H1 (cell line): ENCODE measurements at regions not wholly inside any gene's neighbourhood (a gene's known extent, or its start where the extent isn't known, plus 50 kb on each side); places are given as distances from the start of the nearest gene placed in this dataset.

Experiments
- CREB1 ChIP-seq: IDR thresholded peaks from 2 replicates; pipeline ENCODE4 v1.6.1; 2012; ENCODE audit warnings: inconsistent platforms
- JUN ChIP-seq: IDR thresholded peaks from 2 replicates; pipeline ENCODE4 v1.6.1; 2011; ENCODE audit warnings: low read depth, mild to moderate bottlenecking, improper control_type of control experiment, low read length
- POLR2A ChIP-seq, 2 experiments: IDR thresholded peaks; 1 replicate in 1 of 2; 2 replicates in 1 of 2; pipeline ENCODE4 v1.6.1; 2011; ENCODE audit warnings: low read depth in 2 of 2, low read length in 2 of 2, mild to moderate bottlenecking in 2 of 2; ENCODE audit errors: control extremely low read depth in 1 of 2
- SUZ12 ChIP-seq: fragments of 200-600 bp; sonication (generic); IDR thresholded peaks from 2 replicates; pipeline ENCODE4 v1.6.1; 2012; ENCODE audit warnings: mild to moderate bottlenecking, inconsistent platforms, low read length, moderate library complexity, mixed read lengths
- TF ChIP-seq, protein P1 (sequence below): IDR thresholded peaks from 2 replicates; pipeline ENCODE4 v1.6.1; 2012; ENCODE audit warnings: low read length, inconsistent platforms

DNA sequence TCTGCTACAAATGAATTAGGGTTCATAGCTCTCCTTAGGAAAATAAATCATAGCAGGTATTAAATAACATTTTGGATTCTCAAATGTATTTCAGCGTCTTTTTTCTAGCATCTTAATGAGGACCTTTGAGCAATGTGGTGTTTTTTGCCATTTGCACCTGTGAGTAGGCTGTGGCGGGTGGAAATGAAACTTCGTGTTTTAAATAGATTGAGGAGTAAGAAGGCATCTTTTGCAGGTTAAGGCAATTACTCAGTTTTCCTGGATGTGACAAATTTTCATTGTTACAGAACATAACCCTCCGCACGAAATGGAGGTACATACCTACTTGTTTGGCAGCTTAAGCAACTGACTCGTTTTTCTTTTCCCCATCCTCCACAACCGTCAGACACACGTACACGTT is 708.9 kb upstream of the NRSN1 start:
- TF ChIP-seq CREB1 = no peak
- no peak for TF ChIP-seq SUZ12
- TF ChIP-seq POLR2A (IDR thresholded peaks at IDR 0.05; ENCODE audit: control extremely low read depth in 1 of 2, low read depth in 2 of 2, low read length in 2 of 2) = no peak
- TF ChIP-seq, protein P1, sequence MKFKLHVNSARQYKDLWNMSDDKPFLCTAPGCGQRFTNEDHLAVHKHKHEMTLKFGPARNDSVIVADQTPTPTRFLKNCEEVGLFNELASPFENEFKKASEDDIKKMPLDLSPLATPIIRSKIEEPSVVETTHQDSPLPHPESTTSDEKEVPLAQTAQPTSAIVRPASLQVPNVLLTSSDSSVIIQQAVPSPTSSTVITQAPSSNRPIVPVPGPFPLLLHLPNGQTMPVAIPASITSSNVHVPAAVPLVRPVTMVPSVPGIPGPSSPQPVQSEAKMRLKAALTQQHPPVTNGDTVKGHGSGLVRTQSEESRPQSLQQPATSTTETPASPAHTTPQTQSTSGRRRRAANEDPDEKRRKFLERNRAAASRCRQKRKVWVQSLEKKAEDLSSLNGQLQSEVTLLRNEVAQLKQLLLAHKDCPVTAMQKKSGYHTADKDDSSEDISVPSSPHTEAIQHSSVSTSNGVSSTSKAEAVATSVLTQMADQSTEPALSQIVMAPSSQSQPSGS = no peak
- no peak for TF ChIP-seq JUN
